Activated CD8-positive, alpha-beta T cell treated with anti-CD3 and anti-CD28 coated beads for 36 hours (primary cell): ENCODE measurements at regions not wholly inside any gene's neighbourhood (a gene's known extent, or its start where the extent isn't known, plus 50 kb on each side); places are given as distances from the start of the nearest gene placed in this dataset.

ENCODE experiments used
- ATAC-seq: fragments of 200-7000 bp; cut with Tn5 transposase; one replicate; pipeline ENCODE4 v1.10.0; 2021; ENCODE audit warnings: mild to moderate bottlenecking, moderate library complexity
- CTCF ChIA-PET: fragments of 350-600 bp; sonication (Branson Sonifier 250); formaldehyde crosslinking; loops from one replicate; lab custom pipeline; 2021; ENCODE audit warnings: antibody characterized with exemption; lab: Charles Lee
- POLR2A ChIA-PET: fragments of 350-600 bp; sonication (Branson Sonifier 250); formaldehyde crosslinking; loops from one replicate; lab custom pipeline; 2021; ENCODE audit warnings: antibody characterized with exemption; lab: Charles Lee
- DNase-seq: peaks from one replicate; pipeline ENCODE4 v3.0.0-alpha.2; 2020
- H3K27ac Mint-ChIP-seq: one replicate; pipeline ENCODE4 v1.8.0; 2021; ENCODE audit warnings: mild to moderate bottlenecking, mixed read lengths
- H3K27me3 Mint-ChIP-seq: one replicate; pipeline ENCODE4 v1.8.0; 2021; ENCODE audit warnings: mixed read lengths
- H3K36me3 Mint-ChIP-seq: one replicate; pipeline ENCODE4 v1.8.0; 2021; ENCODE audit warnings: low read depth, mixed read lengths
- H3K4me1 Mint-ChIP-seq: one replicate; pipeline ENCODE4 v1.8.0; 2021; ENCODE audit warnings: low read depth, mixed read lengths
- H3K4me3 Mint-ChIP-seq: one replicate; pipeline ENCODE4 v1.8.0; 2021; ENCODE audit warnings: mild to moderate bottlenecking, moderate library complexity, mixed read lengths
- H3K9me3 Mint-ChIP-seq: one replicate; pipeline ENCODE4 v1.8.0; 2021; ENCODE audit warnings: mixed read lengths
- CTCF ChIP-seq: fragments of 200-600 bp; IDR thresholded peaks from one replicate; pipeline ENCODE4 v1.8.0; 2022; ENCODE audit warnings: antibody characterized with exemption, mild to moderate bottlenecking
- intact Hi-C: fragments of 100-400 bp; cut with micrococcal nuclease; formaldehyde crosslinking; loops from one replicate; pipeline ENCODE4 v1.10.0; 2022

- ATAC-seq: no peak
- TF ChIP-seq CTCF: no peak
- no peak overlapping the region for H3K27ac Mint-ChIP-seq
- H3K4me3 Mint-ChIP-seq: no peak overlapping the region
- DNase-seq: no peak
- peaks cover 6% of the 10 kb centered on the region for H3K36me3 Mint-ChIP-seq
- intact Hi-C loops: no loop called here
- no peaks in the 10 kb centered on the region for H3K27me3 Mint-ChIP-seq
- CTCF ChIA-PET: no interaction called here
- peaks cover 2% of the 10 kb centered on the region for H3K4me1 Mint-ChIP-seq
- POLR2A ChIA-PET: interaction anchor here (2.3 kb wide), 1 partner anchor 9 kb away, joined by 7 read pairs; no protein-coding TSS in a partner anchor
- H3K9me3 Mint-ChIP-seq: peaks cover 3% of the 10 kb centered on the region
Measured at GRCh38 chr2:75325594-75325993, 126.3 kb upstream of the TACR1 start.

GRCh38 chr2:75324861-75325284 lies 125.6 kb upstream of the TACR1 start:
- H3K27me3 Mint-ChIP-seq: no peaks in the 10 kb centered on the region
- intact Hi-C loops: no loop called here
- POLR2A ChIA-PET: interaction anchor here (2.3 kb wide), 1 partner anchor 9 kb away, joined by 7 read pairs; no protein-coding TSS in a partner anchor
- ATAC-seq: no peak
- no peak for TF ChIP-seq CTCF
- H3K9me3 Mint-ChIP-seq: peaks cover 3% of the 10 kb centered on the region
- no peak overlapping the region for H3K27ac Mint-ChIP-seq
- no peak overlapping the region for H3K4me3 Mint-ChIP-seq
- CTCF ChIA-PET: no interaction called here
- peaks cover 6% of the 10 kb centered on the region for H3K36me3 Mint-ChIP-seq
- no peak for DNase-seq
- peaks cover 2% of the 10 kb centered on the region for H3K4me1 Mint-ChIP-seq

- Mint-ChIP-seq H3K27ac (no peak overlapping the region), H3K4me1 (peaks cover 2% of the 10 kb centered on the region), H3K9me3 (no peaks in the 10 kb centered on the region), H3K27me3 (no peaks in the 10 kb centered on the region), H3K4me3 (no peak overlapping the region), H3K36me3 (peaks cover 2% of the 10 kb centered on the region)
- ChIA-PET POLR2A (interaction anchor here (2.3 kb wide), 1 partner anchor 10 kb away, joined by 7 read pairs; no protein-coding TSS in a partner anchor), CTCF (no interaction called here)
- ATAC-seq: no peak
- no peak for TF ChIP-seq CTCF
- intact Hi-C loops: no loop called here
- no peak for DNase-seq
Measured at GRCh38 chr2:75324141-75324540, 124.8 kb upstream of the TACR1 start.

GRCh38 chr2:75321599-75321922 lies 122.2 kb upstream of the TACR1 start:
- no peaks in the 10 kb centered on the region for H3K4me1 Mint-ChIP-seq
- ChIA-PET CTCF (no interaction called here), POLR2A (no interaction called here)
- DNase-seq (no peak), ATAC-seq (no peak)
- TF ChIP-seq CTCF: no peak
- no peaks in the 10 kb centered on the region for H3K36me3 Mint-ChIP-seq
- H3K27ac Mint-ChIP-seq: no peak overlapping the region
- no peaks in the 10 kb centered on the region for H3K9me3 Mint-ChIP-seq
- H3K27me3 Mint-ChIP-seq: no peaks in the 10 kb centered on the region
- intact Hi-C loops: no loop called here
- H3K4me3 Mint-ChIP-seq: no peak overlapping the region

GRCh38 chr2:75320898-75321598 lies 121.7 kb upstream of the TACR1 start:
- no peak for ATAC-seq
- CTCF ChIA-PET: no interaction called here
- Mint-ChIP-seq H3K36me3 (no peaks in the 10 kb centered on the region), H3K4me3 (no peak overlapping the region), H3K9me3 (no peaks in the 10 kb centered on the region), H3K27me3 (no peaks in the 10 kb centered on the region), H3K4me1 (no peaks in the 10 kb centered on the region), H3K27ac (no peak overlapping the region)
- DNase-seq: no peak
- intact Hi-C loops: no loop called here
- TF ChIP-seq CTCF: no peak
- POLR2A ChIA-PET: no interaction called here
